ENCODE measurements at regions not wholly inside any gene's neighbourhood (a gene's known extent, or its start where the extent isn't known, plus 50 kb on each side); places are given as distances from the start of the nearest gene placed in this dataset.
"Not testable (repeated sequence)": the region's sequence is repeated elsewhere in the genome, so short reads cannot be mapped to it uniquely, and the experiment has no call there.

DNA sequence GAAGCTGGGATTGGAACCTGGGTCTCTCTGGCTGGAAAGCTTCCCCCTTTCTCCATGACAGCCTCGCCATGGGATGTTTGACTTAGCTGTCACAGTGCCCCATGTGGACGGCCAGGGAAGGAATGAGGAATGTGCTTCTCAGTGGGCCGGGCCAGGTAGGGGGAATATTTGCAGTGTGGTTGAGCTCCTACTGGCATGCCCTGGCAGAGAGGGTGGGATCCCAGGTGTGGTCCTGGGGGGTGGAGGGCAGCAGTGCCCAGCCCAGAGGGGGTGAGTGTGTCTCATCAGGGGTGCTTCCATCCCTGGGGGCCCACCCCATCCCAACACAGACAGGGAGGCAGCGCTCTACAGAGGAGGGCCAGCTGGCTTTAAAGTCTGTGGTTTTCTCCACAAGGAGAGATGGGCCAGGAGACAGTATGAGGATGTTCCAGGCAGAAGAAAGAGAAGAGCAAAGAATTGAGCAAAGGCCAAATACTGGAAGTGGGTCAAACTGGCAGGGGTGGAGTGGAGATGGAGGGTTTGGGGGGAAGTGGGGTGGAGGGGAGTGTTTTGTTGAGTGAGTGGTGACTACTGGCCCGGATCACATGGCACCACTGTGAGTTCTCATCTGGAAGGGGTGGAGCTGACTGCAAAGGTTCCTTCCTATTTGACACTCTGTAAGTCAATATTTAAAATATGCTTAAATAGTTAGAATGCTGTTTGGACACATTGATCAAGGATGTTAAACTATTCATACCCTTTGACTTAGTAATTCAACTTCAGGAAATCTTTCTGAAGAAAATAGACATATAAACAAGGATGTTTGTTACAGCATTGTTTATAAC, 94.0 kb downstream of the MYCN start:
- Mint-ChIP-seq H3K4me1 (ENCODE audit: low read depth) (no peaks in the 10 kb centered on the region), H3K27ac (no peak overlapping the region), H3K27me3 (no peaks in the 10 kb centered on the region), H3K9me3 (ENCODE audit: low read depth) (no peaks in the 10 kb centered on the region), H3K4me3 (no peak overlapping the region), H3K36me3 (no peaks in the 10 kb centered on the region)

- Mint-ChIP-seq H3K4me3 (no peak overlapping the region), H3K27me3 (no peaks in the 10 kb centered on the region), H3K36me3 (no peaks in the 10 kb centered on the region), H3K4me1 (ENCODE audit: low read depth) (no peaks in the 10 kb centered on the region), H3K9me3 (ENCODE audit: low read depth) (no peaks in the 10 kb centered on the region), H3K27ac (no peak overlapping the region)
Measured at GRCh38 chr2:16033032-16033293, 92.6 kb downstream of the MYCN start.

DNA sequence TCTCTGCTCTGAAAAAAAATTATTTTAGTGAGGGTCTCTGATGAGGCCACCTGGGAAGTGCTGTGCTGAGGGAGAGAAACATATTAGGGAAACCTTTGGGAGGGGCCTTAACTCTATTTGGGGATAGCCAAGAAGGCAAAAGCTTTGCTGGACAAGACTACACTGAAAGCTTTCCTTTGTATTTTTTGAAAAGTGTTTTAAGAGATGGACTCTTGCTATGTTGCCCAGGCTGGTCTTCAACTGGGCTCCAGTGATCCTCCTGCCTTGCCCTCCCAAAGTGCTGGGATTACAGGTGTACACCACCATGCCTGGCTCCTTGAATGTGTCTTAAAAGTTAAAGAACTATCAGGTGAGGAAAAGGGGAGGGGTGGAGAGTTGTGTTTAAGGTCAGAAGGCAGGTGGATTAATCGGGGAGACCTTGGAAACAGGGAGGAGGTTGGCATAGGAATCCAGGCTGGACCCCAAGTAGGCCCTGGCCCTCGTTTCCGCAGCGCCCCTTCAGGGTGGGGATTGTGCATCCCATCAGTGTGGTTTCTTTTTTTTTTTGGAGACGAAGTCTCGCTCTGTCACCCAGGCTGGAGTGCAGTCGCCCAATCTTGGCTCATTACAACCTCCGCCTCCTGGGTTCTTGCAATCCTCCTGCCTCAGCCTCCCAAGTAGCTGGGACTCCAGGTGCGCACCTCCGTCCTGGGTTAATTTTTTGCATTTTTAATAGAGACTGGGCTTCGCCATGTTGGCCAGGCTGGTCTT, 92.1 kb downstream of the MYCN start:
- Mint-ChIP-seq H3K4me3 (no peak overlapping the region), H3K4me1 (ENCODE audit: low read depth) (no peaks in the 10 kb centered on the region), H3K36me3 (no peaks in the 10 kb centered on the region), H3K27ac (no peak overlapping the region), H3K9me3 (ENCODE audit: low read depth) (no peaks in the 10 kb centered on the region), H3K27me3 (no peaks in the 10 kb centered on the region)

GRCh38 chr2:16031848-16032159, 91.5 kb downstream of the MYCN start:
- H3K36me3 Mint-ChIP-seq: no peaks in the 10 kb centered on the region
- no peaks in the 10 kb centered on the region for H3K9me3 Mint-ChIP-seq (ENCODE audit: low read depth)
- H3K4me3 Mint-ChIP-seq: no peak overlapping the region
- no peaks in the 10 kb centered on the region for H3K27me3 Mint-ChIP-seq
- no peak overlapping the region for H3K27ac Mint-ChIP-seq
- no peaks in the 10 kb centered on the region for H3K4me1 Mint-ChIP-seq (ENCODE audit: low read depth)

DNA sequence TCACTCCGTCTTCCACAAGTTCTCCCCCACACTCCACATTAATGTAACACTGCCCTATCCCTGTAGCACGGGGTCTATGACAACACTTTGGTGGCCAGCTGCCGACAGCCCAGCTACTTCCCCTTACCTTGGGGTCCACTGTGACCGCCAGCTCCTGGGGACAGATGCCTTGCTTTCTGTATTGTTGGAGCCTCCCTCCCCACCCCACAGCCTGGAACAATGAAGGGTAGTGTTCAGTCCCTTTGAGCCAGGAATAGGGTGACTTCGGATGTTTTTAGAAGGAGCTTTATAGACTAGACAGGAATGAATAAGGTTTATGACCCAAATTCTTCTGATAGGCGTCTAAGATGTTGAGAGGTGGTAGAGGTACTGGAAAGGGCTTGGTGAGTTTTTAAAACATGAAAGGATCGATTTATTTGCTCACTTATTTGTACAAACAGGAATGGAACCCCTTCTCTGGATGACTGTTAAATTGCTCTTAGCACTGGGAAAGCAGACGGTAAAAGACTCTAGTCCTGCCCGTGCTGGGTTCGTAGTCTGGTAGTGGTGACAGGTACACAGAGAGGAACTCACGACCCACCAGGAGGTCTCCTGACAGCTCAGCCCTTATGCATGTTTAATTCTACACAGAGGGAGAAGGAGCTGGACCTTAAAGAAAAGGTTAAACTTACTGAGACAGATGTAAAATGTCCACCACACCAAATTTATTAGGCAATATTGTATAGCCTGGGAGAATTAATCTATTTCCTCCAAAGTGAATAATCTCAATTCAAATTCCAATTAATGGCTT, 90.9 kb downstream of the MYCN start:
- no peaks in the 10 kb centered on the region for H3K9me3 Mint-ChIP-seq (ENCODE audit: low read depth)
- no peak overlapping the region for H3K27ac Mint-ChIP-seq
- no peaks in the 10 kb centered on the region for H3K27me3 Mint-ChIP-seq
- H3K4me1 Mint-ChIP-seq (ENCODE audit: low read depth): no peaks in the 10 kb centered on the region
- no peak overlapping the region for H3K4me3 Mint-ChIP-seq
- H3K36me3 Mint-ChIP-seq: no peaks in the 10 kb centered on the region

DNA sequence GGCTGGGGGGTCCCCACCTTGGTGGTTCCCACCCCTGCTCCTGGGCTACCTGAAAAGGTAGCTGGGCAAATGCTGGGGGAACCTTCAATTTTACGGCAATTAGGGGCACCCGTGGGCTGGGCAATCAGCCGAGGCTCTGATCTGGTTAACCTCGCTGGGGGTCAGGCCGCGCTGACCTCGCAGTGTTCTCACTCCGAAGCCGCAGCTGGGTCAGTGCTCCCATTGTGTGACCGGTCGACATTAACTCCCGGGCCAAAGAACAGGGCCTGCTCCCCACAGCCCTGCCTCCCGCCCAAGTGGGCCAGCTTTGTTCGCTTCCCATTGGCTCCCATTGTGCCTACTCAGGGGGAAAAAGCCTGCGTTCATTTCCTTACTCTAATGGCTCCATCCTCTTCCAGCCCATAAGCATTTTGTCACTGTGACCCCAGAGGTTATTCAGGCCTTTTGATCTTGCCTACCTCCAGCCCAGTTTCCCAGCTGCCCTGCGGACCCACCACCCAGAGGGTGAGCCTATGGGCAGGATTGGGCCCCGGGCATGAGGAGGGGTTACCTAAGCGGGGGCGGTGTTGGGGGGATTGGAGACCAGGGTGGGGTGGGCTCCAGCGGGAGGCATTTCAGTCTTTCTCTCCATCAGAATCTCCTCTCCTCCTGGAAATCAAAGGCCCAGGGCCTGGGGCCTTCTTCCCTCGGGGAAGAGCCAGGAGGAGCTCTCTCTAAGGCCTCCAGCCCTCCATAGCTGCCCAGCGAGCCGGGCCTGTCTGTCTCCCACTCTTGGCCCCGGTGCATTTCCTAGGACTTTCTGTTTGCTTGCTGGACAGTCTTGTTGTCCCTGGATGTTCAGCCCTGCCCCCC, 90.1 kb downstream of the MYCN start:
- Mint-ChIP-seq H3K36me3 (no peaks in the 10 kb centered on the region), H3K4me1 (ENCODE audit: low read depth) (no peaks in the 10 kb centered on the region), H3K27me3 (no peaks in the 10 kb centered on the region), H3K27ac (no peak overlapping the region), H3K4me3 (no peak overlapping the region), H3K9me3 (ENCODE audit: low read depth) (no peaks in the 10 kb centered on the region)

DNA sequence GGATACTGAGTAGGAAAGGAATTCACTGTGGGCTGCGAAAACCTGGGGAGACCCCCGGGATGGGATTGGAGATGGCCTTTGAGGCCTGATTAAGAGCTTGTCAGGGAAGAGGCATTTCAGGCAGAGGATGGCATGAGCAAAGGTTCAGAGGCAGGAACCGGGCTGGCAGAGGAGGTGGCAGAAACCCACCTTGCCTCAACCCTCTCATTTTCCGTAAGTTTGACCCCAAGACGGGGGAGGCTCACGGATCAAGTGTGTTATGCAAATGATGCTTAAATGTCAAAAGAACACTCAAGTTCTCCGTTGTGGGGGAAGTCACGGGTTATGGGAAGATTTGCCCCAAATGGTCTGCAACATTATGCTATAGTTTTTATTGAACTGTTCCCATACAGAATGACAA, 88.3 kb downstream of the MYCN start:
- no peak overlapping the region for H3K27ac Mint-ChIP-seq
- no peaks in the 10 kb centered on the region for H3K36me3 Mint-ChIP-seq

GRCh38 chr2:16026816-16027501, 86.6 kb downstream of the MYCN start:
- Mint-ChIP-seq H3K27me3 (peaks cover 1% of the 10 kb centered on the region), H3K4me1 (ENCODE audit: low read depth) (no peaks in the 10 kb centered on the region), H3K27ac (no peak overlapping the region), H3K4me3 (no peak overlapping the region), H3K36me3 (no peaks in the 10 kb centered on the region), H3K9me3 (ENCODE audit: low read depth) (no peaks in the 10 kb centered on the region)

More for the DNA sequence above, 88.3 kb downstream of the MYCN start:
- Mint-ChIP-seq H3K9me3 (ENCODE audit: low read depth) (no peaks in the 10 kb centered on the region), H3K4me1 (ENCODE audit: low read depth) (no peaks in the 10 kb centered on the region), H3K27me3 (no peaks in the 10 kb centered on the region), H3K4me3 (no peak overlapping the region)

DNA sequence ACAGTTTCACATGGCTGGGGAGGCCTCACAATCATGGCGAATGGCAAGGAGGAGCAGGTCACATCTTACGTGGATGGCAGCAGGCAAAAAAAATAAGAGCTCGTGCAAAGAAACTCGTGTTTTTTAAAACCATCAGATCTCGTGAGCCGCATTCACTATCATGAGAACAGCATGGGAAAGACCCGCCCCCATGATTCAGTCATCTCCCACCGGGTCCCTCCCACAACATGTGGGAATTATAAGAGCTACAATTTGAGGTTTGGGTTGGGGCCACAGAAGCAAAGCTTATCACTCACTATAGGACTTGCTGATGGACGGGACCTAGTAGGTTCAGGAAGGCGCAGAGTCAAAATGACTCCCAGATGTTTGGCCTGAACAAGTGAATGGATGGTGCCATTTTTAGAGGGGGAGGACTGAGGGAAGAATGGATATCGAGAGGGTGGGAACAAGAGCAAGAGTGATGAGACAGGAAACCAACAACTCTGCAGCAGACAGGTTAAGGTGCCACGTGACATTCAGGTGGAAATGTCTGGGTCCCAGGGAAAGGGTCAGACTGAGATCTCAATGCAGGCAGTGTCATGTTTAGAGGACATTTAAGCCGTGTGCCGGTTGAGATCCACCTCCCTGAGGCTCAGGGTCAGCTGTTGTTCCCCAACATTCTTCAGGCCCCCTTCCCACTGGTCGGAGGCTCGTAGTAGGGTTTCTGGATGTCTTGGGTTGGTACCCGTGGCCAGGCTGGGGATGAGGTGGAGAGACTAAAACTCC, 85.7 kb downstream of the MYCN start:
- no peak overlapping the region for H3K27ac Mint-ChIP-seq
- H3K9me3 Mint-ChIP-seq (ENCODE audit: low read depth): no peaks in the 10 kb centered on the region
- no peaks in the 10 kb centered on the region for H3K36me3 Mint-ChIP-seq
- H3K27me3 Mint-ChIP-seq: peaks cover 1% of the 10 kb centered on the region
- no peak overlapping the region for H3K4me3 Mint-ChIP-seq
- H3K4me1 Mint-ChIP-seq (ENCODE audit: low read depth): no peaks in the 10 kb centered on the region

- Mint-ChIP-seq H3K4me1 (ENCODE audit: low read depth) (no peaks in the 10 kb centered on the region), H3K27ac (no peak overlapping the region), H3K36me3 (no peaks in the 10 kb centered on the region), H3K9me3 (ENCODE audit: low read depth) (no peaks in the 10 kb centered on the region), H3K27me3 (peaks cover 1% of the 10 kb centered on the region), H3K4me3 (no peak overlapping the region)
Measured at GRCh38 chr2:16025211-16025875, 85.0 kb downstream of the MYCN start.

- H3K4me1 Mint-ChIP-seq (ENCODE audit: low read depth); H3K4me3 Mint-ChIP-seq; H3K9me3 Mint-ChIP-seq (ENCODE audit: low read depth); H3K27me3 Mint-ChIP-seq; H3K36me3 Mint-ChIP-seq; H3K27ac Mint-ChIP-seq: not testable (repeated sequence)
Measured at GRCh38 chr2:16024628-16025027, 84.3 kb downstream of the MYCN start.

DNA sequence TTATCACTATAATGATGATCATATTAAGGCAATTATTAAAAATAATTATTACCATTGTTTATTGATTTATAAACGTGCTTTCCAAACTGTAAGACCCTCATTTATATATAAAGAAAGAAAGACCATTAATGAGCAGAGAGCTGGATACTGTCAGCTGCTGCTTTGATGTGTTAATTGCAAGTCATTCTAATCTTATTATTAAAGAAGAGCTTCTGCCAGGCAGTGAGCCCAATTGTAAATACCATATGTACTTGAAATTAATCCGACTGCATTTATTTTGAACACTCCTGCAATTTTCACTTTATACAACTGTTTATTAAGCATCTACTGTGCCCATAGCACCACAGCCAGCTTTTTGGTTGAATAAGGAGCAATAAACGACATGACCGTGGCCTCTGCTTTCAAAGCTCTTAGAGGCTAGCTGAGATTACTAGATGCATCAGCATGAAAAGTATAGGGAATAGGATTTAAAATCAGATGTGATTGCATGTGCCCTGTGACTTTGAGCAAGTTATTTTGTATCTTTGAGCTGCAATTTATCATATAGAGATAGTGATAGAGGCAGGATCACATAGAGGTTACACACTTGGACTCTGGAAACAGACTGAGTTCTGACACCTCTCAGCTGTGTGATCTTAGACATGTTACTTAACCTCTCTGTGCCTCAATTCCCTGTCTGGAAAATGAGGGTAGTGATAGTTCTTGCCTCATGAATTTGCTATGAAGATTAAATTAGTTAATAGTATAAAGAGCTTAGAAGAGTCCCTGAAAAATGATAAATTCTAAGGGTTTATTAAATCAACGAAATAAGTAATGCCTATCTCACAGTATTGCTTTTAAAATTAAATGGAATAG, 83.4 kb downstream of the MYCN start:
- H3K36me3 Mint-ChIP-seq: no peaks in the 10 kb centered on the region
- no peaks in the 10 kb centered on the region for H3K4me1 Mint-ChIP-seq (ENCODE audit: low read depth)
- no peak overlapping the region for H3K27ac Mint-ChIP-seq
- no peaks in the 10 kb centered on the region for H3K9me3 Mint-ChIP-seq (ENCODE audit: low read depth)
- H3K4me3 Mint-ChIP-seq: no peak overlapping the region
- H3K27me3 Mint-ChIP-seq: peaks cover 1% of the 10 kb centered on the region

Data from activated naive CD8-positive, alpha-beta T cell (primary cell).